ENCODE measurements at regions not wholly inside any gene's neighbourhood (a gene's known extent, or its start where the extent isn't known, plus 50 kb on each side); places are given as distances from the start of the nearest gene placed in this dataset.

DNA sequence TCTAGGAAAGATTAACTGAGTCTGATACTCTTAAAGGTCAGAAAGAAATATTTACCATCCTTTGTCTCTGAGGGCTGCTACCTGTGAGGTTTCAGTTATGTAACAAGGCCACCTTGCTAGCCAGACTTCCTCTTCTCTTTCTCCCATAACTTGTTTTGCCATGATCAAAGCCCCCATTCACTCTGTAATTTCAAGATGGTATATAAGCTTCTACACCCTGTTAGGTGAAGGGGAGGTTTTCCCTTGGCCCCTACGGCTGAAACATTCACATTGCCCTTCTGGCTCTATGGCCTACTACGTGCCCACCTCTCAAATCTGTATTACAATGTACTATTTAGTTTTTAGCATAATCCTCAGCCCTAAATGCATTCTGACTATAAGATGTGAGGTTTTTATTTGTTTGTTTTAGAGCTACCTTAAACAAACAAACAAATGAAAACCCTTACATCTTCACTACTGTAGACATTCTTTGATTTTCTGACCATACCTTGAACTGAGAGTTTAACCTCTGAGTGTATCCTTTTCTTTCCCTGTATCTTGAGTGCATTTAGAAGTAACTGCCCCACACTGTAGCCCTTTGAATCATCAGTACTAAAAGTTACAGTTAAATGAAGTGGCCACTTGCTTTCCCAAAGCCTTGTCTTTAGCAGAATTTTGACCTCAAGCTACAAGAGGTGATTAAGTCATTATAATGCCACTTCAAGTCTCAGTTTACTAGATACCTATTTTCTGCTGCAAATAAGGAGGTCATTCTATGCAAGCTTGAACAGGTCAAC is 332.2 kb downstream of the SOCS6 start:
- dilution Hi-C loops (cut with MboI; ENCODE audit: extremely low pct_ligation_motif_present, low sequenced_read_pairs), result no loop called here
- Histone ChIP-seq H3K79me2 (ENCODE audit: control insufficient read depth, insufficient read depth, low read length) (no peaks in the 10 kb centered on the region), H3K36me3 (ENCODE audit: control insufficient read depth in 2 of 2, extremely low read depth in 1 of 2, insufficient read depth in 2 of 2, low read length in 2 of 2) (no peaks in the 10 kb centered on the region), H3K9me3 (ENCODE audit: control insufficient read depth, low read depth, low read length) (peaks cover 2% of the 10 kb centered on the region), H2AFZ (ENCODE audit: control insufficient read depth, low read length) (no peak overlapping the region), H3K4me1 (ENCODE audit: control insufficient read depth, extremely low read depth, insufficient read depth, low read length) (no peaks in the 10 kb centered on the region), H3K27me3 (ENCODE audit: control insufficient read depth, extremely low read depth, insufficient read depth, low read length) (no peaks in the 10 kb centered on the region), H3K27ac (ENCODE audit: control insufficient read depth, insufficient read depth, low read length) (no peak overlapping the region), H3K9me1 (ENCODE audit: control insufficient read depth, extremely low read depth, insufficient read depth, low read length) (no peaks in the 10 kb centered on the region), H4K20me1 (ENCODE audit: control insufficient read depth, extremely low read depth, insufficient read depth, low read length) (no peaks in the 10 kb centered on the region), H3K4me2 (ENCODE audit: control insufficient read depth, extremely low read depth, insufficient read depth, low read depth, low read length) (no peak overlapping the region), H3K9ac (ENCODE audit: control insufficient read depth, extremely low read depth, insufficient read depth, low read length) (no peak overlapping the region), H3K4me3 (ENCODE audit: control insufficient read depth in 2 of 3, extremely low read depth in 1 of 3, insufficient read depth in 2 of 3, low read depth in 1 of 3, low read length in 3 of 3) (no peak overlapping the region)
- FAIRE-seq (no peak), DNase-seq (ENCODE audit: low read depth, low spot score) (no peak)
- TF ChIP-seq EZH2 (IDR thresholded peaks at IDR 0.05; ENCODE audit: low read length), result no peak
- TF ChIP-seq, protein P1, sequence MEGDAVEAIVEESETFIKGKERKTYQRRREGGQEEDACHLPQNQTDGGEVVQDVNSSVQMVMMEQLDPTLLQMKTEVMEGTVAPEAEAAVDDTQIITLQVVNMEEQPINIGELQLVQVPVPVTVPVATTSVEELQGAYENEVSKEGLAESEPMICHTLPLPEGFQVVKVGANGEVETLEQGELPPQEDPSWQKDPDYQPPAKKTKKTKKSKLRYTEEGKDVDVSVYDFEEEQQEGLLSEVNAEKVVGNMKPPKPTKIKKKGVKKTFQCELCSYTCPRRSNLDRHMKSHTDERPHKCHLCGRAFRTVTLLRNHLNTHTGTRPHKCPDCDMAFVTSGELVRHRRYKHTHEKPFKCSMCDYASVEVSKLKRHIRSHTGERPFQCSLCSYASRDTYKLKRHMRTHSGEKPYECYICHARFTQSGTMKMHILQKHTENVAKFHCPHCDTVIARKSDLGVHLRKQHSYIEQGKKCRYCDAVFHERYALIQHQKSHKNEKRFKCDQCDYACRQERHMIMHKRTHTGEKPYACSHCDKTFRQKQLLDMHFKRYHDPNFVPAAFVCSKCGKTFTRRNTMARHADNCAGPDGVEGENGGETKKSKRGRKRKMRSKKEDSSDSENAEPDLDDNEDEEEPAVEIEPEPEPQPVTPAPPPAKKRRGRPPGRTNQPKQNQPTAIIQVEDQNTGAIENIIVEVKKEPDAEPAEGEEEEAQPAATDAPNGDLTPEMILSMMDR (optimal IDR thresholded peaks at IDR 0.05 in 1 of 3, IDR thresholded peaks at IDR 0.05 in 1 of 3, conservative IDR thresholded peaks at IDR 0.05 in 1 of 3; ENCODE audit: extremely low read depth in 1 of 3, insufficient read depth in 2 of 3, low read length in 3 of 3), result no peak

DNA sequence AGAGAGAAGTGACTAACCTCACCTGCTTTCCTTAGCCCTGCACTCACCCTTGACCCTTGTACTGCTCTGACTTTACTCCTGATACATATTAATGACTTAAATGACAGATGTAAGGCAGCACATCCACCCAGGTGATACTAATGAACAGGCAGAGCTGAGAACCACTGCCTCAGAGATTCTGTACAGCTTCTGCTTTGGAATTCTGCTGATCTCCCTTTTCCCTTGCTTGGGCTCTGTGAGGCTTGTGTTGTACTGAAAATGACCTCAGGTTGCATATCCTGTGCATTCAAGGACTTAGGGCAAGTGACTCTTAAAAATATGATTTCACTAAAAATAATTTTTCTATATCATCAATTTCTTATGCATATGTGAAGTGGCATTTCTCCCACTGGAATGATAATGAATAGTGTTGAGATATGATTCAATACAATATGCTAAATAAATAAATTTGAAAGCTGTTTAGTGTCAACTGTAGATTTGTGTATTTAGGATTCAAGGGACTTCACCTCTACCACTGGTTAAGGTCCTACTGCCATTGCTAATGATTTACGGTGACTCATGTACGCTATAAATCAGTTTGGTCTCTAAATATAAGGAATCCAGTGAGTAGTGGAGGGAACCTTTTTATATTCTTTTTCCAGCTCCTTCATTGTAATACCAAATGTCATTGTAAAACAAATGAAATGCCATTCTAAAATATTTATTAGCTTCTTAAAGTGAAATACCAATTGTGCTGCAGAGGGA is 328.3 kb downstream of the SOCS6 start:
- no peak overlapping the region for H3K4me2 ChIP-seq (ENCODE audit: control insufficient read depth, extremely low read depth, insufficient read depth, low read depth, low read length)
- no peaks in the 10 kb centered on the region for H3K4me1 ChIP-seq (ENCODE audit: control insufficient read depth, extremely low read depth, insufficient read depth, low read length)
- TF ChIP-seq, protein P1 (optimal IDR thresholded peaks at IDR 0.05 in 1 of 3, IDR thresholded peaks at IDR 0.05 in 1 of 3, conservative IDR thresholded peaks at IDR 0.05 in 1 of 3; ENCODE audit: extremely low read depth in 1 of 3, insufficient read depth in 2 of 3, low read length in 3 of 3), result no peak
- no peak for TF ChIP-seq EZH2 (IDR thresholded peaks at IDR 0.05; ENCODE audit: low read length)

More for the DNA sequence above, 328.3 kb downstream of the SOCS6 start:
- Histone ChIP-seq H3K79me2 (ENCODE audit: control insufficient read depth, insufficient read depth, low read length) (no peaks in the 10 kb centered on the region), H3K4me3 (ENCODE audit: control insufficient read depth in 2 of 3, extremely low read depth in 1 of 3, insufficient read depth in 2 of 3, low read depth in 1 of 3, low read length in 3 of 3) (no peak overlapping the region), H3K9ac (ENCODE audit: control insufficient read depth, extremely low read depth, insufficient read depth, low read length) (no peak overlapping the region), H3K36me3 (ENCODE audit: control insufficient read depth in 2 of 2, extremely low read depth in 1 of 2, insufficient read depth in 2 of 2, low read length in 2 of 2) (no peaks in the 10 kb centered on the region), H3K9me1 (ENCODE audit: control insufficient read depth, extremely low read depth, insufficient read depth, low read length) (no peaks in the 10 kb centered on the region), H2AFZ (ENCODE audit: control insufficient read depth, low read length) (no peak overlapping the region), H3K27me3 (ENCODE audit: control insufficient read depth, extremely low read depth, insufficient read depth, low read length) (no peaks in the 10 kb centered on the region), H3K9me3 (ENCODE audit: control insufficient read depth, low read depth, low read length) (peaks cover 2% of the 10 kb centered on the region), H4K20me1 (ENCODE audit: control insufficient read depth, extremely low read depth, insufficient read depth, low read length) (no peaks in the 10 kb centered on the region), H3K27ac (ENCODE audit: control insufficient read depth, insufficient read depth, low read length) (no peak overlapping the region)
- dilution Hi-C loops (cut with MboI; ENCODE audit: extremely low pct_ligation_motif_present, low sequenced_read_pairs), result no loop called here
- DNase-seq (ENCODE audit: low read depth, low spot score), result no peak
- FAIRE-seq, result no peak
